OCI-LY1 (cell line): ENCODE measurements at regions not wholly inside any gene's neighbourhood (a gene's known extent, or its start where the extent isn't known, plus 50 kb on each side); places are given as distances from the start of the nearest gene placed in this dataset.

Source experiments
- H2AFZ ChIP-seq: fragments of 200-600 bp; sonication (generic), shearing (Covaris generic); 2 replicates; pipeline ENCODE4 v1.6.0; 2014; ENCODE audit warnings: antibody characterized with exemption, mild to moderate bottlenecking, low read length
- H3F3A ChIP-seq: fragments of 200-600 bp; sonication (generic), shearing (Covaris generic); 2 replicates; pipeline ENCODE4 v1.6.0; 2014; ENCODE audit warnings: mild to moderate bottlenecking, antibody characterized with exemption, low read length, moderate library complexity; ENCODE audit not compliant: insufficient read depth
- H3K27ac ChIP-seq: fragments of 200-600 bp; sonication (generic); 2 replicates; pipeline ENCODE4 v1.5.1; 2014; ENCODE audit warnings: low read length, mixed run types, mild to moderate bottlenecking, low read depth; ENCODE audit not compliant: poor library complexity, severe bottlenecking
- H3K27me3 ChIP-seq: fragments of 200-600 bp; sonication (generic); 2 replicates; pipeline ENCODE4 v1.6.0; 2014; ENCODE audit warnings: antibody characterized with exemption, mild to moderate bottlenecking, low read length, moderate library complexity; ENCODE audit not compliant: insufficient read depth
- H3K36me3 ChIP-seq: fragments of 200-600 bp; sonication (generic); 2 replicates; pipeline ENCODE4 v1.6.1; 2014; ENCODE audit warnings: mild to moderate bottlenecking, antibody characterized with exemption, low read length, moderate library complexity, mixed read lengths; ENCODE audit not compliant: insufficient read depth
- H3K4me1 ChIP-seq: fragments of 200-600 bp; sonication (generic); 2 replicates; pipeline ENCODE4 v1.5.1; 2014; ENCODE audit warnings: mild to moderate bottlenecking, low read length, moderate library complexity; ENCODE audit not compliant: insufficient read depth, severe bottlenecking
- H3K4me2 ChIP-seq: fragments of 200-600 bp; sonication (generic), shearing (Covaris generic); 2 replicates; pipeline ENCODE4 v1.6.1; 2014; ENCODE audit warnings: low read length
- H3K4me3 ChIP-seq: fragments of 200-600 bp; sonication (generic); 2 replicates; pipeline ENCODE4 v1.5.1; 2014; ENCODE audit warnings: low read length, low read depth, mild to moderate bottlenecking, mixed read lengths; ENCODE audit not compliant: poor library complexity, severe bottlenecking
- H3K79me2 ChIP-seq: fragments of 200-600 bp; shearing (Covaris generic); 2 replicates; pipeline ENCODE4 v1.6.1; 2016; ENCODE audit warnings: mixed run types, low read length, mixed read lengths; ENCODE audit not compliant: insufficient read depth
- H3K9ac ChIP-seq: fragments of 200-600 bp; sonication (generic), shearing (Covaris generic); 2 replicates; pipeline ENCODE4 v1.6.1; 2014; ENCODE audit warnings: mild to moderate bottlenecking, low read length, mixed read lengths
- H3K9me2 ChIP-seq: fragments of 200-600 bp; sonication (generic), shearing (Covaris generic); 2 replicates; pipeline ENCODE4 v1.6.1; 2014; ENCODE audit warnings: low read depth, mild to moderate bottlenecking, low read length, mixed read lengths
- H3K9me3 ChIP-seq: fragments of 200-600 bp; shearing (Covaris generic); 2 replicates; pipeline ENCODE4 v1.6.1; 2014; ENCODE audit warnings: low read length, mixed read lengths
- H4K20me1 ChIP-seq: fragments of 200-600 bp; sonication (generic), shearing (Covaris generic); 2 replicates; pipeline ENCODE4 v1.6.0; 2016; ENCODE audit warnings: mild to moderate bottlenecking, low read length; ENCODE audit not compliant: insufficient read depth
- EZH2 ChIP-seq: fragments of 200-600 bp; sonication (generic), shearing (Covaris generic); IDR thresholded peaks from 2 replicates; pipeline ENCODE4 v1.8.0; 2017; ENCODE audit warnings: borderline replicate concordance, mixed run types, mild to moderate bottlenecking, antibody characterized with exemption, low read length, moderate library complexity, mixed read lengths
- TF ChIP-seq, protein P1 (sequence below): fragments of 200-600 bp; sonication (generic), shearing (Covaris generic); IDR thresholded peaks from 2 replicates; pipeline ENCODE4 v1.5.1; 2017; ENCODE audit warnings: mild to moderate bottlenecking, antibody characterized with exemption, low read length, moderate library complexity, mixed read lengths

DNA sequence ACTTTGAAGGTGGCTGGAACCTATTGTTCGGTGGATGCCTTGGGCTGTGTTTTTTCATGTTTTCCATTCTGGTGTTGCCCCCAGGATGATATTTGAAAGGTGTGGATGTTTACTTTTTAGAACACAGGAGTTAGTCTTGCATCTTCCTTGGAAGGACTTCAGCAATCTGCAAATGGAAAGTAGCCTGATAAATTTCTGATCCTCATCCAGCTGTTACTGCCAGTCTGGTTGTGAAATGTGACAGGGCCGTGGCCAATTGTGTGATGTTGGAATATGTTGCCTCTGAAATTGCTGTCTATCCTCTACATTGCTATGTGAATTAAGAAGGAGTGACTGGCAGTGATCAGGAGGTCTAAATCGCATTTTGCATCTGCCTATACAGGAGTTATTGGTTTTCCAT lies 382.5 kb upstream of the C2CD4B start:
- H3K4me1 ChIP-seq = no peaks in the 10 kb centered on the region
- TF ChIP-seq EZH2 = no peak
- TF ChIP-seq, protein P1, sequence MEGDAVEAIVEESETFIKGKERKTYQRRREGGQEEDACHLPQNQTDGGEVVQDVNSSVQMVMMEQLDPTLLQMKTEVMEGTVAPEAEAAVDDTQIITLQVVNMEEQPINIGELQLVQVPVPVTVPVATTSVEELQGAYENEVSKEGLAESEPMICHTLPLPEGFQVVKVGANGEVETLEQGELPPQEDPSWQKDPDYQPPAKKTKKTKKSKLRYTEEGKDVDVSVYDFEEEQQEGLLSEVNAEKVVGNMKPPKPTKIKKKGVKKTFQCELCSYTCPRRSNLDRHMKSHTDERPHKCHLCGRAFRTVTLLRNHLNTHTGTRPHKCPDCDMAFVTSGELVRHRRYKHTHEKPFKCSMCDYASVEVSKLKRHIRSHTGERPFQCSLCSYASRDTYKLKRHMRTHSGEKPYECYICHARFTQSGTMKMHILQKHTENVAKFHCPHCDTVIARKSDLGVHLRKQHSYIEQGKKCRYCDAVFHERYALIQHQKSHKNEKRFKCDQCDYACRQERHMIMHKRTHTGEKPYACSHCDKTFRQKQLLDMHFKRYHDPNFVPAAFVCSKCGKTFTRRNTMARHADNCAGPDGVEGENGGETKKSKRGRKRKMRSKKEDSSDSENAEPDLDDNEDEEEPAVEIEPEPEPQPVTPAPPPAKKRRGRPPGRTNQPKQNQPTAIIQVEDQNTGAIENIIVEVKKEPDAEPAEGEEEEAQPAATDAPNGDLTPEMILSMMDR = no peak
- no peak overlapping the region for H3K4me3 ChIP-seq
- no peak overlapping the region for H3K4me2 ChIP-seq
- H3K9ac ChIP-seq = no peak overlapping the region
- no peak overlapping the region for H3K27ac ChIP-seq
- no peaks in the 10 kb centered on the region for H3K27me3 ChIP-seq
- no peak overlapping the region for H2AFZ ChIP-seq
- H3K9me2 ChIP-seq = no peaks in the 10 kb centered on the region
- H3K79me2 ChIP-seq = no peaks in the 10 kb centered on the region
- H3K36me3 ChIP-seq = no peaks in the 10 kb centered on the region
- no peaks in the 10 kb centered on the region for H4K20me1 ChIP-seq
- H3F3A ChIP-seq = no peaks in the 10 kb centered on the region
- H3K9me3 ChIP-seq = no peaks in the 10 kb centered on the region

DNA sequence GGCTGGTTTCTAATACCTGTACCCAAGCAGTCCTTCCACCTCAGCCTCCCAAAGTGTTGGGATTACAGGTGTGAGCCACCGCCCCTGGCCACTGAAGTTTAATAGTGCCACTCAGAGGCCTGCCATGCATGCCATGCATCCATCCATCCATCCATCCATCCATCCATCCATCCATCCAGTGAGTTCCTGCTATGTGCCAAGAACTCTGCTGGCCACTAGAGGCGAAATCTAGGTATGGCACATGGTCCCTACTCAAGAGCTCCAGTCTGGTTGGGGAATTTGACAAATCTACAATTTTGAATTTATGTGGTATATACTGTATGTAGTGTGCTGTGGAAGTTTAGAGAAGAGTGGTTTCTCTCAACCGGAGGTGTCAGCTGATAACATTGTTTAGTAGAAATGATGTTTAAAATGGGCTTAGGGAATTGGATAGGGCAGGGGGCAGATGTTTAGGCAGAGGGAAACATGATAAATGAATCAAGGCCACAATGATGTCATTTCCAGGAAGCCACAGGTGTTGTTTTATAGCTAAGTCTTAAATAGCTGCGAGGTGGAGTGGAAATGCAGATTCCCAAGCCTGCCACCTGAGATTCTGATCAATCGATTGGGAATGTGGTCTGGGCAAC lies 384.4 kb upstream of the C2CD4B start:
- Histone ChIP-seq H3K4me3 (no peak overlapping the region), H3K4me2 (no peak overlapping the region), H3K27me3 (no peaks in the 10 kb centered on the region), H4K20me1 (no peaks in the 10 kb centered on the region), H3K9me3 (no peaks in the 10 kb centered on the region), H3K4me1 (no peaks in the 10 kb centered on the region), H3K36me3 (no peaks in the 10 kb centered on the region), H3K27ac (no peak overlapping the region), H2AFZ (no peak overlapping the region), H3K9me2 (no peaks in the 10 kb centered on the region), H3F3A (no peaks in the 10 kb centered on the region), H3K9ac (no peak overlapping the region), H3K79me2 (no peaks in the 10 kb centered on the region)
- TF ChIP-seq, protein P1 = peak; percentile 54
- TF ChIP-seq EZH2 = no peak

DNA sequence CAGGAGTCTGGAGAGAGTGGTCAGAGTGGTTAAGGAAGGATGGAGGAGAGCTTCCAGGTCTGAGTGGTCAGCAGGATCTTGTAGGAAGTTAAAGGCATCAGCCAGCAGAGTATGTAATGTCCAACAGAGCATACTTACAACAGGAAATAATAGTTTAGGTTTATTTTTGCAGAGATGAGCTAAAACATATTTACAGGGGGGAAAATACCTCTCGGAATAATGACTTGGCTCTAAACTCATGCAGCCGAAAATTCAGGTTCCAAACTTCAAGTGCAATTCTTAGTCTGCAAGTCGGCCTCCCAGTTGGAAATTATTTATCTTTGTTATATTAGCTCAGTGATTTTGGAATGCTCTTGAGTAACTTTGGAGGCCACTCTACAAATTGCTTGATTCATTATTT lies 385.0 kb upstream of the C2CD4B start:
- H2AFZ ChIP-seq = no peak overlapping the region

More for the DNA sequence above, 385.0 kb upstream of the C2CD4B start:
- no peak overlapping the region for H3K9ac ChIP-seq
- TF ChIP-seq EZH2 = no peak
- TF ChIP-seq, protein P1 = no peak
- H3K4me2 ChIP-seq = no peak overlapping the region
- H3K4me3 ChIP-seq = no peak overlapping the region
- no peaks in the 10 kb centered on the region for H3K4me1 ChIP-seq
- no peaks in the 10 kb centered on the region for H3K9me2 ChIP-seq
- no peaks in the 10 kb centered on the region for H3K9me3 ChIP-seq
- no peaks in the 10 kb centered on the region for H3K79me2 ChIP-seq
- no peaks in the 10 kb centered on the region for H4K20me1 ChIP-seq
- no peaks in the 10 kb centered on the region for H3K27me3 ChIP-seq
- no peaks in the 10 kb centered on the region for H3F3A ChIP-seq
- no peaks in the 10 kb centered on the region for H3K36me3 ChIP-seq
- no peak overlapping the region for H3K27ac ChIP-seq
